ENCODE measurements at regions not wholly inside any gene's neighbourhood (a gene's known extent, or its start where the extent isn't known, plus 50 kb on each side); places are given as distances from the start of the nearest gene placed in this dataset.

GRCh38 chr22:42192547-42192946 is 61.9 kb upstream of the CYP2D6 start:
- TF ChIP-seq JUND (IDR thresholded peaks at IDR 0.05) (no peak), MAX (IDR thresholded peaks at IDR 0.05) (no peak), POLR2A (IDR thresholded peaks at IDR 0.05; ENCODE audit: borderline replicate concordance, extremely low read depth, insufficient read depth, insufficient read length) (no peak), RAD21 (IDR thresholded peaks at IDR 0.05; ENCODE audit: low read depth) (no peak), POLR2AphosphoS5 (IDR thresholded peaks at IDR 0.05; ENCODE audit: low read depth, low read length) (no peak), EZH2 (IDR thresholded peaks at IDR 0.05) (no peak), SIN3A (IDR thresholded peaks at IDR 0.05; ENCODE audit: low read depth) (no peak), TCF7L2 (IDR thresholded peaks at IDR 0.05; ENCODE audit: borderline replicate concordance, extremely low read depth, insufficient read depth, insufficient read length) (no peak), SP1 (IDR thresholded peaks at IDR 0.05; ENCODE audit: low read depth) (no peak)
- TF ChIP-seq, protein P1, sequence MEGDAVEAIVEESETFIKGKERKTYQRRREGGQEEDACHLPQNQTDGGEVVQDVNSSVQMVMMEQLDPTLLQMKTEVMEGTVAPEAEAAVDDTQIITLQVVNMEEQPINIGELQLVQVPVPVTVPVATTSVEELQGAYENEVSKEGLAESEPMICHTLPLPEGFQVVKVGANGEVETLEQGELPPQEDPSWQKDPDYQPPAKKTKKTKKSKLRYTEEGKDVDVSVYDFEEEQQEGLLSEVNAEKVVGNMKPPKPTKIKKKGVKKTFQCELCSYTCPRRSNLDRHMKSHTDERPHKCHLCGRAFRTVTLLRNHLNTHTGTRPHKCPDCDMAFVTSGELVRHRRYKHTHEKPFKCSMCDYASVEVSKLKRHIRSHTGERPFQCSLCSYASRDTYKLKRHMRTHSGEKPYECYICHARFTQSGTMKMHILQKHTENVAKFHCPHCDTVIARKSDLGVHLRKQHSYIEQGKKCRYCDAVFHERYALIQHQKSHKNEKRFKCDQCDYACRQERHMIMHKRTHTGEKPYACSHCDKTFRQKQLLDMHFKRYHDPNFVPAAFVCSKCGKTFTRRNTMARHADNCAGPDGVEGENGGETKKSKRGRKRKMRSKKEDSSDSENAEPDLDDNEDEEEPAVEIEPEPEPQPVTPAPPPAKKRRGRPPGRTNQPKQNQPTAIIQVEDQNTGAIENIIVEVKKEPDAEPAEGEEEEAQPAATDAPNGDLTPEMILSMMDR (IDR thresholded peaks at IDR 0.05 in 2 of 3, conservative IDR thresholded peaks at IDR 0.05 in 1 of 3; ENCODE audit: borderline replicate concordance in 1 of 3, insufficient read depth in 1 of 3, low read depth in 2 of 3, low read length in 2 of 3), result no peak
- TF ChIP-seq, protein P2, sequence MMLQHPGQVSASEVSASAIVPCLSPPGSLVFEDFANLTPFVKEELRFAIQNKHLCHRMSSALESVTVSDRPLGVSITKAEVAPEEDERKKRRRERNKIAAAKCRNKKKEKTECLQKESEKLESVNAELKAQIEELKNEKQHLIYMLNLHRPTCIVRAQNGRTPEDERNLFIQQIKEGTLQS (IDR thresholded peaks at IDR 0.05), result no peak

Data from HCT116 (cell line).